ENCODE measurements at regions not wholly inside any gene's neighbourhood (a gene's known extent, or its start where the extent isn't known, plus 50 kb on each side); places are given as distances from the start of the nearest gene placed in this dataset.

GRCh38 chr2:82000606-82001005 is 1696.1 kb upstream of the LRRTM1 start:
- DNase-seq (no peak), ATAC-seq (no peak)
- H2AFZ ChIP-seq (ENCODE audit: low read length) = no peak overlapping the region
- no peak for TF ChIP-seq EZH2 (IDR thresholded peaks at IDR 0.05; ENCODE audit: low read length, unreplicated experiment)
- no peak for TF ChIP-seq CTCF (conservative IDR thresholded peaks at IDR 0.05; ENCODE audit: low read depth, low read length)
- no peak for TF ChIP-seq EZH2phosphoT487 (IDR thresholded peaks at IDR 0.05; ENCODE audit: borderline replicate concordance, low read length)
- intact Hi-C loops (cut with micrococcal nuclease) = no loop called here
- no peaks in the 10 kb centered on the region for H3K9me3 ChIP-seq (ENCODE audit: low read length)
- no peaks in the 10 kb centered on the region for H3F3A ChIP-seq (ENCODE audit: low read length, unreplicated experiment)
- H3K4me2 ChIP-seq (ENCODE audit: low read length) = no peak overlapping the region
- H3K27me3 ChIP-seq (ENCODE audit: low read length) = no peaks in the 10 kb centered on the region
- H4K20me1 ChIP-seq (ENCODE audit: low read length) = no peaks in the 10 kb centered on the region
- no peak overlapping the region for H3K27ac ChIP-seq (ENCODE audit: low read length)
- no peak overlapping the region for H3K4me3 ChIP-seq (ENCODE audit: low read length)
- ChIA-PET POLR2A (ENCODE audit: unreplicated experiment) (no interaction called here), CTCF (no interaction called here)
- no peaks in the 10 kb centered on the region for H3K79me2 ChIP-seq (ENCODE audit: low read length)
- no peaks in the 10 kb centered on the region for H3K9me2 ChIP-seq (replicated peaks; ENCODE audit: low read length)
- no peak overlapping the region for H3K9ac ChIP-seq (ENCODE audit: low read length)
- no peaks in the 10 kb centered on the region for H3K36me3 ChIP-seq (ENCODE audit: low read depth, low read length)
- H3K4me1 ChIP-seq (ENCODE audit: insufficient read depth, low read length) = no peaks in the 10 kb centered on the region
- BruUV-seq (replicated peaks) = no TSS peak

- Histone ChIP-seq H3K36me3 (ENCODE audit: low read depth, low read length) (no peaks in the 10 kb centered on the region), H2AFZ (ENCODE audit: low read length) (no peak overlapping the region), H4K20me1 (ENCODE audit: low read length) (no peaks in the 10 kb centered on the region), H3K27ac (ENCODE audit: low read length) (no peak overlapping the region), H3K4me1 (ENCODE audit: insufficient read depth, low read length) (no peaks in the 10 kb centered on the region), H3K9me2 (replicated peaks; ENCODE audit: low read length) (no peaks in the 10 kb centered on the region), H3K9ac (ENCODE audit: low read length) (no peak overlapping the region), H3K9me3 (ENCODE audit: low read length) (0 out of 2 replicates have a peak, but pooled peaks cover 3% of the 10 kb centered on the region), H3F3A (ENCODE audit: low read length, unreplicated experiment) (no peaks in the 10 kb centered on the region), H3K27me3 (ENCODE audit: low read length) (no peaks in the 10 kb centered on the region), H3K4me2 (ENCODE audit: low read length) (no peak overlapping the region), H3K79me2 (ENCODE audit: low read length) (no peaks in the 10 kb centered on the region), H3K4me3 (ENCODE audit: low read length) (no peak overlapping the region)
- POLR2A ChIA-PET (ENCODE audit: unreplicated experiment) = no interaction called here
- CTCF ChIA-PET = interaction anchor here (0.6 kb wide), 1 partner anchor 283 kb away, joined by 3 read pairs; no protein-coding TSS in a partner anchor
- no peak for DNase-seq
- intact Hi-C loops (cut with micrococcal nuclease) = no loop called here
- no TSS peak for BruUV-seq (replicated peaks)
- no peak for ATAC-seq
- TF ChIP-seq EZH2phosphoT487 (IDR thresholded peaks at IDR 0.05; ENCODE audit: borderline replicate concordance, low read length) (no peak), EZH2 (IDR thresholded peaks at IDR 0.05; ENCODE audit: low read length, unreplicated experiment) (no peak), CTCF (conservative IDR thresholded peaks at IDR 0.05; ENCODE audit: low read depth, low read length) (no peak)
These were observed 1691.8 kb upstream of the LRRTM1 start for GRCh38 chr2:81996332-81996731.

GRCh38 chr2:81991282-81991681 is 1686.7 kb upstream of the LRRTM1 start:
- ATAC-seq (no peak), DNase-seq (no peak)
- H3K4me3 ChIP-seq (ENCODE audit: low read length) = no peak overlapping the region
- H3F3A ChIP-seq (ENCODE audit: low read length, unreplicated experiment) = no peaks in the 10 kb centered on the region
- no peak overlapping the region for H3K9ac ChIP-seq (ENCODE audit: low read length)
- POLR2A ChIA-PET (ENCODE audit: unreplicated experiment) = no interaction called here
- no peaks in the 10 kb centered on the region for H4K20me1 ChIP-seq (ENCODE audit: low read length)
- BruUV-seq (replicated peaks) = no TSS peak
- CTCF ChIA-PET = no interaction called here
- no peak overlapping the region for H3K4me2 ChIP-seq (ENCODE audit: low read length)
- H3K9me3 ChIP-seq (ENCODE audit: low read length) = 0 out of 2 replicates have a peak, but pooled peaks cover 6% of the 10 kb centered on the region
- H3K27me3 ChIP-seq (ENCODE audit: low read length) = no peaks in the 10 kb centered on the region
- H3K79me2 ChIP-seq (ENCODE audit: low read length) = no peaks in the 10 kb centered on the region
- H3K27ac ChIP-seq (ENCODE audit: low read length) = no peak overlapping the region
- H3K4me1 ChIP-seq (ENCODE audit: insufficient read depth, low read length) = no peaks in the 10 kb centered on the region
- no peaks in the 10 kb centered on the region for H3K9me2 ChIP-seq (replicated peaks; ENCODE audit: low read length)
- H2AFZ ChIP-seq (ENCODE audit: low read length) = no peak overlapping the region
- no peaks in the 10 kb centered on the region for H3K36me3 ChIP-seq (ENCODE audit: low read depth, low read length)
- TF ChIP-seq EZH2phosphoT487 (IDR thresholded peaks at IDR 0.05; ENCODE audit: borderline replicate concordance, low read length) = no peak
- no peak for TF ChIP-seq CTCF (conservative IDR thresholded peaks at IDR 0.05; ENCODE audit: low read depth, low read length)
- no peak for TF ChIP-seq EZH2 (IDR thresholded peaks at IDR 0.05; ENCODE audit: low read length, unreplicated experiment)
- intact Hi-C loops (cut with micrococcal nuclease) = no loop called here
